T-helper 17 cell (primary cell): ENCODE measurements at regions not wholly inside any gene's neighbourhood (a gene's known extent, or its start where the extent isn't known, plus 50 kb on each side); places are given as distances from the start of the nearest gene placed in this dataset.
"Not testable (repeated sequence)": the region's sequence is repeated elsewhere in the genome, so short reads cannot be mapped to it uniquely, and the experiment has no call there.

Experiments
- ATAC-seq: fragments of 150-1000 bp; cut with Tn5 transposase; 2 replicates; pipeline ENCODE4 v1.10.0; 2021; ENCODE audit warnings: mild to moderate bottlenecking, moderate library complexity
- DNase-seq, 3 donors: peaks; one replicate each; pipeline versions ENCODE4 v3.0.0 to v3.0.0-alpha.2; 2020 to 2021
- H3K9me3 ChIP-seq: one replicate; pipeline ENCODE4 v1.7.0; 2013; ENCODE audit warnings: low read length, mild to moderate bottlenecking; ENCODE audit not compliant: control insufficient read depth, poor library complexity, severe bottlenecking
- H3K27ac Mint-ChIP-seq: one replicate; pipeline ENCODE4 v1.8.0; 2022; ENCODE audit warnings: mild to moderate bottlenecking, moderate library complexity, mixed read lengths
- H3K27me3 Mint-ChIP-seq: one replicate; pipeline ENCODE4 v1.8.0; 2022; ENCODE audit warnings: mixed read lengths
- H3K36me3 Mint-ChIP-seq: one replicate; pipeline ENCODE4 v1.8.0; 2022; ENCODE audit warnings: low read depth, mixed read lengths
- H3K4me1 Mint-ChIP-seq: one replicate; pipeline ENCODE4 v1.8.0; 2022; ENCODE audit warnings: mild to moderate bottlenecking, mixed read lengths
- H3K4me3 Mint-ChIP-seq: one replicate; pipeline ENCODE4 v1.8.0; 2022; ENCODE audit warnings: mild to moderate bottlenecking, moderate library complexity, mixed read lengths

- Mint-ChIP-seq H3K36me3 (peaks cover 3% of the 10 kb centered on the region), H3K4me1 (no peaks in the 10 kb centered on the region), H3K4me3 (no peak overlapping the region), H3K27ac (no peak overlapping the region), H3K27me3 (peaks cover 49% of the 10 kb centered on the region)
- DNase-seq (no peak), ATAC-seq (no peak)
- no peaks in the 10 kb centered on the region for H3K9me3 ChIP-seq
Observed at GRCh38 chr9:78439866-78440830, 143.2 kb downstream of the PSAT1 start.

- no peak overlapping the region for H3K27ac Mint-ChIP-seq
- H3K27me3 Mint-ChIP-seq: peaks cover 42% of the 10 kb centered on the region
- H3K9me3 ChIP-seq: no peaks in the 10 kb centered on the region
- no peak for DNase-seq
- no peak for ATAC-seq
- H3K4me3 Mint-ChIP-seq: no peak overlapping the region
- peaks cover under 1% of the 10 kb centered on the region for H3K36me3 Mint-ChIP-seq
- no peaks in the 10 kb centered on the region for H3K4me1 Mint-ChIP-seq
Observed at GRCh38 chr9:78441396-78441795, 144.5 kb downstream of the PSAT1 start.

GRCh38 chr9:78441822-78442431 is 145.0 kb downstream of the PSAT1 start:
- Mint-ChIP-seq H3K4me3 (no peak overlapping the region), H3K4me1 (no peaks in the 10 kb centered on the region), H3K27me3 (peaks cover 38% of the 10 kb centered on the region), H3K36me3 (no peaks in the 10 kb centered on the region), H3K27ac (no peak overlapping the region)
- no peak for DNase-seq
- H3K9me3 ChIP-seq: no peaks in the 10 kb centered on the region
- ATAC-seq: no peak

- not testable (repeated sequence) for H3K9me3 ChIP-seq, H3K4me1 Mint-ChIP-seq, H3K4me3 Mint-ChIP-seq, H3K36me3 Mint-ChIP-seq, ATAC-seq, H3K27ac Mint-ChIP-seq, DNase-seq
- H3K27me3 Mint-ChIP-seq: peaks cover 40% of the 10 kb centered on the region
Observed at GRCh38 chr9:78442577-78442976, 145.7 kb downstream of the PSAT1 start.

DNA sequence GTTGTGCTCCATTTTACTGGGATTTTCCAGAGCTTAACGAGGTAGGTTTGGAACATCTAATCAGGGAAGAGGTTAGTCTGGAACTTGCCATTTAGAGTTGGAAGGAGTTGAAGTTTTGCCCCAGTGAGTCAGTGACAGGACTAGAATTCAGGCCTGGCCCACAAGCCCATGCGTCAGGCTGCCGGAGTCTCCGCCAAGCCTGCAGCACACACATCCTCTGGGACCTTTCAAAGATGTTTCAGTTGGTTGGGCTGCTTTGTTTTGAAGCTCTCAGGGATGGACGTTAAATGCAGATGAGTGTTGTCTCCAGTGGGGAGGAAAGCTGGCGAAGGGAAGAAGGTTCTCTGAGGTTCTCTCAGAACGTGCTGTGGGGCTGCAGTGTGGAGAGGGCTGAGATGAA is 147.0 kb downstream of the PSAT1 start:
- Mint-ChIP-seq H3K4me1 (no peaks in the 10 kb centered on the region), H3K36me3 (no peaks in the 10 kb centered on the region), H3K27ac (no peak overlapping the region), H3K27me3 (peaks cover 40% of the 10 kb centered on the region), H3K4me3 (no peak overlapping the region)
- DNase-seq: no peak
- ATAC-seq: no peak
- H3K9me3 ChIP-seq: no peaks in the 10 kb centered on the region

GRCh38 chr9:78448960-78449673 is 152.2 kb downstream of the PSAT1 start:
- ATAC-seq (no peak), DNase-seq (no peak)
- Mint-ChIP-seq H3K4me3 (no peak overlapping the region), H3K27me3 (peaks cover 42% of the 10 kb centered on the region), H3K36me3 (no peaks in the 10 kb centered on the region), H3K4me1 (no peaks in the 10 kb centered on the region), H3K27ac (no peak overlapping the region)
- H3K9me3 ChIP-seq: no peaks in the 10 kb centered on the region

- Mint-ChIP-seq H3K27me3 (peaks cover 26% of the 10 kb centered on the region), H3K4me1 (no peaks in the 10 kb centered on the region), H3K27ac (no peak overlapping the region), H3K4me3 (no peak overlapping the region), H3K36me3 (peaks cover 2% of the 10 kb centered on the region)
- no peaks in the 10 kb centered on the region for H3K9me3 ChIP-seq
- DNase-seq: no peak
- no peak for ATAC-seq
Observed at GRCh38 chr9:78453450-78453849, 156.5 kb downstream of the PSAT1 start.

- no peak overlapping the region for H3K27ac Mint-ChIP-seq
- DNase-seq (no peak), ATAC-seq (no peak)
- H3K9me3 ChIP-seq: no peaks in the 10 kb centered on the region
- no peak overlapping the region for H3K4me3 Mint-ChIP-seq
- no peaks in the 10 kb centered on the region for H3K4me1 Mint-ChIP-seq
- H3K27me3 Mint-ChIP-seq: no peaks in the 10 kb centered on the region
- H3K36me3 Mint-ChIP-seq: peaks cover 4% of the 10 kb centered on the region
Observed at GRCh38 chr9:78462611-78463010, 165.7 kb downstream of the PSAT1 start.

GRCh38 chr9:78463750-78464149 is 166.8 kb downstream of the PSAT1 start:
- ATAC-seq (no peak), DNase-seq (no peak)
- peaks cover 10% of the 10 kb centered on the region for H3K27me3 Mint-ChIP-seq
- H3K36me3 Mint-ChIP-seq: peaks cover 2% of the 10 kb centered on the region
- H3K9me3 ChIP-seq: no peaks in the 10 kb centered on the region
- no peak overlapping the region for H3K4me3 Mint-ChIP-seq
- H3K4me1 Mint-ChIP-seq: no peaks in the 10 kb centered on the region
- no peak overlapping the region for H3K27ac Mint-ChIP-seq

GRCh38 chr9:78468231-78468630 is 171.3 kb downstream of the PSAT1 start:
- Mint-ChIP-seq H3K27me3 (peaks cover 24% of the 10 kb centered on the region), H3K4me3 (no peak overlapping the region)

DNA sequence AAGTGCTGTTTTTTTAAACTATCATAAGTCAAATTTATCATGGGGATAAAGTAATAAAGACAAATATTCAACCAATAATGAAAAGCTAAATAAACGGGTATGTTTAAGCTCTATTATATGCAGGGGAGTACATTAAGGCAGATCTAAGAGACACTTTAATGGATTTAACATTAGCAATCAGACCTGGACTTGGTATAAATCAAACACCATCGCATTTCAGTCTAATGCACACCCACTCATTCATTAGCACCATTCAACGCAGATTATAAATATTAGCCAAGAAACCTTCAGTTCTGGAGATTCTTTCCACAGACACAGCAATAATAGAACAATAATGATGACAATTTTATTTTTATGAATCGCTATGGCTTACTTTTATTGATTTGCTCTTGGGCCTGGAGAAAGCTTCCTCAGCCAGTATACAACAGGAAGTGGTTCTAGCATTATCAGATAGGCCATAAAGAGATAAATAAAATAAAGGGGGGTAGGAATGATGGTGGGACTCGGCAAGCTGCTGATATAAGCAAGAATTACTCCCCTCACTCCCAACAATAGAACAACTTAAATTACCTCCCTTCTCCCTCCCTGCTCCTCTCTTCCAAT is 172.2 kb downstream of the PSAT1 start:
- ATAC-seq (no peak), DNase-seq (no peak)
- Mint-ChIP-seq H3K27me3 (peaks cover 24% of the 10 kb centered on the region), H3K27ac (no peak overlapping the region), H3K4me1 (no peaks in the 10 kb centered on the region), H3K4me3 (no peak overlapping the region), H3K36me3 (no peaks in the 10 kb centered on the region)
- H3K9me3 ChIP-seq: no peaks in the 10 kb centered on the region

More at GRCh38 chr9:78468231-78468630, 171.3 kb downstream of the PSAT1 start:
- Mint-ChIP-seq H3K27ac (no peak overlapping the region), H3K4me1 (no peaks in the 10 kb centered on the region), H3K36me3 (no peaks in the 10 kb centered on the region)
- DNase-seq (no peak), ATAC-seq (no peak)
- no peaks in the 10 kb centered on the region for H3K9me3 ChIP-seq

DNA sequence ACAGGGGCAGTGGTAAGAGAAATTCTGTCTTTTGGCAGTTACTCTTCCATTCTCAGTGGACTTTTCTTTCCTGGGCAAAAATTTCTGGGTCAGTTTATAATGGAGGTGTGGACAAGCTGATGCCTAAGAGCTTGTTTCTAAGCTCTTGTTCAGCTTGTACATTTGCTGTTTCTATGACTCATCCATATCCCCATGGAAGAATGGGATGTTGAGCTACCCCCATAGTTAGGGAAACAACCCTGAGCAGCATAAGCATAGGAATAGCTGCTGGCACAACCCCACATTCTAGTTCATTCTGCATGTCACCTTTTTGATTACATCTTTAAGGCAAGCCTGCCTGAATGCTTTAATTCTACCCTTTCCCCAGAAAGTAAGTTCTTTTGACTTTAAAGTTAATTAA is 173.3 kb downstream of the PSAT1 start:
- H3K36me3 Mint-ChIP-seq: no peaks in the 10 kb centered on the region

GRCh38 chr9:78470741-78471140 is 173.8 kb downstream of the PSAT1 start:
- no peaks in the 10 kb centered on the region for H3K9me3 ChIP-seq
- Mint-ChIP-seq H3K4me1 (no peaks in the 10 kb centered on the region), H3K27ac (no peak overlapping the region), H3K27me3 (peaks cover 24% of the 10 kb centered on the region), H3K4me3 (no peak overlapping the region), H3K36me3 (no peaks in the 10 kb centered on the region)
- no peak for ATAC-seq
- DNase-seq: no peak

More for the DNA sequence above, 173.3 kb downstream of the PSAT1 start:
- ATAC-seq (no peak), DNase-seq (no peak)
- Mint-ChIP-seq H3K4me1 (no peaks in the 10 kb centered on the region), H3K4me3 (no peak overlapping the region), H3K27me3 (peaks cover 24% of the 10 kb centered on the region), H3K27ac (no peak overlapping the region)
- no peaks in the 10 kb centered on the region for H3K9me3 ChIP-seq
